GM12878 (cell line): ENCODE measurements at regions not wholly inside any gene's neighbourhood (a gene's known extent, or its start where the extent isn't known, plus 50 kb on each side); places are given as distances from the start of the nearest gene placed in this dataset.

Source experiments
- ATAC-seq: fragments of 200-7000 bp; cut with Tn5 transposase; 3 replicates; pipeline ENCODE4 v1.9.1; 2020; ENCODE audit warnings: mild to moderate bottlenecking, moderate library complexity
- BruUV-seq: library from RNA; stranded (reverse); fragments of 400-500 nt; replicated peaks from 2 replicates; lab custom pipeline; 2021; lab: Mats Ljungman, UMichigan
- CTCF ChIA-PET: fragments of 300-600 bp; sonication (Branson Sonifier 250); formaldehyde crosslinking; extraction: SDS; loops from one replicate; lab custom pipeline; 2021; ENCODE audit warnings: inconsistent platforms; lab: Yijun Ruan, JAX
- POLR2A ChIA-PET: fragments of 350-600 bp; formaldehyde crosslinking; extraction: SDS; loops from one replicate; lab custom pipeline; 2021; ENCODE audit warnings: inconsistent platforms; lab: Charles Lee
- RAD21 ChIA-PET: fragments of 300-600 bp; sonication (Branson Sonifier 250); formaldehyde crosslinking; loops from one replicate; lab custom pipeline; 2023; ENCODE audit warnings: antibody characterized with exemption; ENCODE audit not compliant: unreplicated experiment; lab: Charles Lee
- SMC1A ChIA-PET: fragments of 300-600 bp; sonication (Branson Sonifier 250); formaldehyde crosslinking; loops from one replicate; lab custom pipeline; 2023; ENCODE audit not compliant: unreplicated experiment, uncharacterized antibody; lab: Charles Lee
- DNase-seq: peaks from one replicate; pipeline ENCODE4 v3.0.0-alpha.2; 2011; ENCODE audit warnings: low read depth, low spot score
- FAIRE-seq: peaks from 3 replicates; lab custom pipeline; 2011; peaks lifted over from hg19 to GRCh38; lab: Jason Lieb, UNC
- H2AFZ ChIP-seq: 2 replicates; pipeline ENCODE4 v1.6.0; 2011; ENCODE audit warnings: low read depth, low read length, control low read depth; ENCODE audit not compliant: control insufficient read depth
- H3K27ac ChIP-seq: 2 replicates; pipeline ENCODE4 v1.5.1; 2011; ENCODE audit warnings: control low read depth; ENCODE audit not compliant: control insufficient read depth, insufficient read depth
- H3K27me3 ChIP-seq, 2 experiments: replicated peaks in 1 of 2; 2 replicates each; pipeline versions ENCODE4 v1.6.0 to v1.6.1; 2011; ENCODE audit warnings: low read length in 1 of 2; ENCODE audit not compliant: control insufficient read depth in 2 of 2, insufficient read depth in 2 of 2
- H3K36me3 ChIP-seq, 2 experiments: 2 replicates each; pipeline ENCODE4 v1.5.1; 2011; ENCODE audit warnings: low read length in 1 of 2; ENCODE audit not compliant: control insufficient read depth in 2 of 2, insufficient read depth in 2 of 2
- H3K4me1 ChIP-seq: 2 replicates; pipeline ENCODE4 v1.6.1; 2011; ENCODE audit warnings: mild to moderate bottlenecking, low read length, moderate library complexity, mixed read lengths; ENCODE audit not compliant: control insufficient read depth, insufficient read depth
- H3K4me2 ChIP-seq: 2 replicates; pipeline ENCODE4 v1.6.0; 2011; ENCODE audit warnings: control low read depth; ENCODE audit not compliant: control insufficient read depth, insufficient read depth
- H3K4me3 ChIP-seq: fragments of 200-600 bp; sonication (generic); 2 replicates; pipeline ENCODE4 v1.5.1; 2016
- H3K79me2 ChIP-seq: 2 replicates; pipeline ENCODE4 v1.6.0; 2011; ENCODE audit warnings: low read length; ENCODE audit not compliant: control insufficient read depth, insufficient read depth
- H3K9ac ChIP-seq: 2 replicates; pipeline ENCODE4 v1.8.0; 2011; ENCODE audit warnings: low read length, control low read depth, mixed read lengths; ENCODE audit not compliant: control insufficient read depth, insufficient read depth
- H3K9me3 ChIP-seq: replicated peaks from 3 replicates; pipeline ENCODE4 v1.5.1; 2011; ENCODE audit warnings: mild to moderate bottlenecking, low read length; ENCODE audit not compliant: control insufficient read depth, insufficient read depth
- H4K20me1 ChIP-seq: 2 replicates; pipeline ENCODE4 v1.6.0; 2011; ENCODE audit not compliant: control insufficient read depth, insufficient read depth
- ASH2L ChIP-seq: fragments of 300-600, 200-600 bp; sonication (generic); IDR thresholded peaks from 2 replicates; pipeline ENCODE4 v1.6.1; 2017; ENCODE audit warnings: low read depth, mild to moderate bottlenecking, borderline replicate concordance
- BHLHE40 ChIP-seq, 2 experiments: fragments of 450-650 bp in 1 of 2; IDR thresholded peaks; 2 replicates each; pipeline ENCODE4 v1.6.1; 2011 to 2017; ENCODE audit warnings: low read depth in 2 of 2, borderline replicate concordance in 1 of 2, improper control_type of control experiment in 1 of 2, low read length in 1 of 2, mild to moderate bottlenecking in 1 of 2
- CEBPZ ChIP-seq: fragments of 150-350 bp; IDR thresholded peaks from 2 replicates; pipeline ENCODE4 v1.6.1; 2016; ENCODE audit warnings: low read depth, low read length
- EP300 ChIP-seq, 2 experiments: fragments of 150-350 bp in 1 of 2; IDR thresholded peaks; 2 replicates each; pipeline ENCODE4 v1.6.1; 2011 to 2012; ENCODE audit warnings: low read depth in 2 of 2, low read length in 2 of 2, borderline replicate concordance in 1 of 2, improper control_type of control experiment in 1 of 2, inconsistent platforms in 1 of 2; ENCODE audit not compliant: control insufficient read depth in 1 of 2
- NFIC ChIP-seq: IDR thresholded peaks from 2 replicates; pipeline ENCODE4 v1.6.1; 2012; ENCODE audit warnings: low read depth, mild to moderate bottlenecking, inconsistent platforms, low read length, moderate library complexity
- RB1 ChIP-seq: fragments of 450-650 bp; formaldehyde crosslinking; IDR thresholded peaks from 2 replicates; pipeline ENCODE4 v1.6.1; 2017; ENCODE audit warnings: mild to moderate bottlenecking, borderline replicate concordance
- SKIL ChIP-seq: fragments of 450-650 bp; IDR thresholded peaks from 2 replicates; pipeline ENCODE4 v1.6.1; 2017; ENCODE audit warnings: mild to moderate bottlenecking, low read depth, inconsistent platforms; ENCODE audit not compliant: poor library complexity, severe bottlenecking
- SMC3 ChIP-seq: IDR thresholded peaks from 2 replicates; pipeline ENCODE4 v1.6.1; 2011; ENCODE audit warnings: low read length, improper control_type of control experiment, borderline replicate concordance
- SUPT20H ChIP-seq: IDR thresholded peaks from 2 replicates; pipeline ENCODE4 v1.6.1; 2011; ENCODE audit warnings: low read depth, mild to moderate bottlenecking, low read length, moderate library complexity, borderline replicate concordance; ENCODE audit not compliant: control insufficient read depth
- TAF1 ChIP-seq: IDR thresholded peaks from 2 replicates; pipeline ENCODE4 v1.6.1; 2011; ENCODE audit warnings: mild to moderate bottlenecking, low read depth, low read length, borderline replicate concordance
- TBL1XR1 ChIP-seq: IDR thresholded peaks from 2 replicates; pipeline ENCODE4 v1.6.1; 2012; ENCODE audit warnings: low read depth, low read length, improper control_type of control experiment
- WGBS: methylation state at CpG from one replicate; pipeline ENCODE4 v1.1.6; 2016; ENCODE audit warnings: low lambda C conversion rate; ENCODE audit not compliant: insufficient replicate concordance, insufficient coverage; ENCODE audit errors: missing lambda C conversion rate; 5-methylcytosine and 5-hydroxymethylcytosine counted together
- in situ Hi-C: fragments of 300-500 bp; cut with MboI; formaldehyde crosslinking; loops from 9 replicates; pipeline ENCODE4 v1.14.3; 2018; ENCODE audit warnings: mixed read lengths
- intact Hi-C: fragments of 100-400 bp; cut with micrococcal nuclease; formaldehyde crosslinking; loops from one replicate; pipeline ENCODE4 v1.14.2; 2022; ENCODE audit not compliant: unreplicated experiment
- TF ChIP-seq, protein P1 (sequence below): IDR thresholded peaks from 2 replicates; pipeline ENCODE4 v1.6.1; 2012; ENCODE audit warnings: low read depth, low read length, improper control_type of control experiment

DNA sequence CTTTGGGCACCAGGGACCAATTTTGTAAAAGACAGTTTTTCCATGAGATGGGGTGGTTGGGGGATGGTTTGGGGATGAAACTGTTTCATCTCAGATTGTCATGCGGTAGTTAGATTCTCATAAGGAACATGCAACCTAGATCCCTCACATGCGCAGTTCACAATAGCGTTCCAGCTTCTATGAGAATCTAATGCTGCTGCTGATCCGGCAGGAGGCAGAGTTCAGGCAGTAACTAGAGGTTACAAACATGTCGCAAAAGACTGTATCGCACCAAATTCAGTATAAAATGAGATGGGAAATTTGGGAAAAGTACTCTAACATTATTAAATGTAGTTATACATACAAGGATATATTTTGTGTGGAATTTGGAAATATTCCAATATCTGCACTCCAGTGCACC lies 213.2 kb upstream of the LRFN5 start:
- FAIRE-seq (no peak), DNase-seq (no peak), ATAC-seq (no peak)
- no peak overlapping the region for H3K4me3 ChIP-seq
- intact Hi-C loops (no loop called here), in situ Hi-C loops (no loop called here)
- no peak for TF ChIP-seq SMC3
- no peak for TF ChIP-seq NFIC
- TF ChIP-seq RB1, result no peak
- TF ChIP-seq TBL1XR1, result no peak
- TF ChIP-seq TAF1, result no peak
- no peak for TF ChIP-seq BHLHE40 (IDR thresholded peaks at IDR 0.05; ENCODE audit: borderline replicate concordance in 1 of 2, low read depth in 2 of 2, low read length in 1 of 2)
- H3K36me3 ChIP-seq, result no peaks in the 10 kb centered on the region
- RAD21 ChIA-PET, result no interaction called here
- H3K4me2 ChIP-seq, result no peak overlapping the region
- POLR2A ChIA-PET, result no interaction called here
- no TSS peak for BruUV-seq
- no peaks in the 10 kb centered on the region for H3K27me3 ChIP-seq
- no peak overlapping the region for H3K9ac ChIP-seq
- H3K79me2 ChIP-seq, result no peaks in the 10 kb centered on the region
- SMC1A ChIA-PET, result interaction anchor here (0.7 kb wide), 1 partner anchor 131 kb away, joined by 3 read pairs; no protein-coding TSS in a partner anchor
- H4K20me1 ChIP-seq, result no peaks in the 10 kb centered on the region
- no peaks in the 10 kb centered on the region for H3K4me1 ChIP-seq
- no peaks in the 10 kb centered on the region for H3K9me3 ChIP-seq
- no peak overlapping the region for H2AFZ ChIP-seq
- no peak overlapping the region for H3K27ac ChIP-seq
- WGBS, result 42% methylated on average over 6 of the region's 6 CpGs
- CTCF ChIA-PET, result no interaction called here

GRCh38 chr14:41392226-41392625 lies 214.4 kb upstream of the LRFN5 start:
- ATAC-seq (no peak), DNase-seq (no peak), FAIRE-seq (no peak)
- CTCF ChIA-PET, result no interaction called here
- Histone ChIP-seq H4K20me1 (no peaks in the 10 kb centered on the region), H3K4me2 (no peak overlapping the region), H3K27me3 (no peaks in the 10 kb centered on the region), H2AFZ (no peak overlapping the region), H3K4me1 (no peaks in the 10 kb centered on the region), H3K4me3 (no peak overlapping the region), H3K79me2 (no peaks in the 10 kb centered on the region), H3K9me3 (no peaks in the 10 kb centered on the region), H3K9ac (no peak overlapping the region), H3K36me3 (no peaks in the 10 kb centered on the region), H3K27ac (no peak overlapping the region)
- 32% methylated on average over 6 of the region's 6 CpGs for WGBS
- POLR2A ChIA-PET, result no interaction called here
- RAD21 ChIA-PET, result no interaction called here
- BruUV-seq, result no TSS peak
- in situ Hi-C loops, result no loop called here
- intact Hi-C loops, result no loop called here
- SMC1A ChIA-PET, result no interaction called here
- TF ChIP-seq, protein P1, sequence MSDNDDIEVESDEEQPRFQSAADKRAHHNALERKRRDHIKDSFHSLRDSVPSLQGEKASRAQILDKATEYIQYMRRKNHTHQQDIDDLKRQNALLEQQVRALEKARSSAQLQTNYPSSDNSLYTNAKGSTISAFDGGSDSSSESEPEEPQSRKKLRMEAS, result no peak
- no peak for TF ChIP-seq EP300 (IDR thresholded peaks at IDR 0.05; ENCODE audit: borderline replicate concordance in 1 of 2, control insufficient read depth in 1 of 2, low read depth in 2 of 2, low read length in 2 of 2)
- TF ChIP-seq SKIL, result no peak
- TF ChIP-seq ASH2L, result no peak
- TF ChIP-seq CEBPZ, result no peak
- no peak for TF ChIP-seq SUPT20H
